GM23248 (cell line): ENCODE measurements at regions not wholly inside any gene's neighbourhood (a gene's known extent, or its start where the extent isn't known, plus 50 kb on each side); places are given as distances from the start of the nearest gene placed in this dataset.

Experiments used
- EZH2 ChIP-seq: fragments of 200-600 bp; sonication (generic); IDR thresholded peaks from 2 replicates; pipeline ENCODE4 v1.6.1; 2018; ENCODE audit warnings: antibody characterized with exemption, mild to moderate bottlenecking; ENCODE audit not compliant: insufficient read depth, poor library complexity, severe bottlenecking
- EZH2phosphoT487 ChIP-seq: fragments of 200-600 bp; sonication (generic); IDR thresholded peaks from 2 replicates; pipeline ENCODE4 v1.6.1; 2018; ENCODE audit warnings: antibody characterized with exemption, moderate library complexity, mild to moderate bottlenecking, low read depth; ENCODE audit not compliant: insufficient read depth

GRCh38 chr12:89947437-89948270, 239.0 kb upstream of the ATP2B1 start:
- TF ChIP-seq EZH2 (no peak), EZH2phosphoT487 (no peak)
